GM12864 (cell line): ENCODE measurements at regions not wholly inside any gene's neighbourhood (a gene's known extent, or its start where the extent isn't known, plus 50 kb on each side); places are given as distances from the start of the nearest gene placed in this dataset.

Experiments used
- DNase-seq: peaks from one replicate; pipeline ENCODE4 v3.0.0-alpha.2; 2011; ENCODE audit warnings: low read depth
- H3K4me3 ChIP-seq: 2 replicates; pipeline ENCODE4 v1.5.1; 2011; ENCODE audit warnings: mild to moderate bottlenecking, low read depth, low read length, control low read depth
- TF ChIP-seq, protein P1 (sequence below): IDR thresholded peaks from 2 replicates; pipeline ENCODE4 v1.5.1; 2011; ENCODE audit warnings: low read depth, mild to moderate bottlenecking, moderate library complexity, low read length, control low read depth, inconsistent platforms; ENCODE audit errors: missing control alignments

DNA sequence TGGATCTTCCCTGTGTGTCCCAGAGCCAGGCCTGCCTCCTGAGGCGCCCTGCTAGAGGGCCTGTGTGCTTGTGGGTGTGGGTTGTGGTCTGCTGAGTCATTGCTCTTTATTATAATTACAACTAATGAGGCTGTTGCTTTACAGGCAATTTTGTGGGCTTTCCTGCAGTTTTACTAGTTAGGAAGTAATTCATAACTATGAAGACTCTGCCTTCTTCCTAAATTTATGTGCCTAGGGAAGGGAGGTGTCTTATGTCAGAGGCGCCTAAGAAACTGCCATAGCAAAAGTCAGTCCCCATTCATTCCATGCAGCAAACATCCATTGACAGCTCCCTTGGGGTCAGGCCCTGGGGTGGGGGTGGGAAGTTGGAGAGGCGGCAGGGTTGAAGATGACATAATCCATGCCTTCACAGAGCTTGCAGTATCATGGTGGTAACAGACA is 359.2 kb downstream of the IDS start:
- DNase-seq, result no peak
- H3K4me3 ChIP-seq, result no peak overlapping the region
- TF ChIP-seq, protein P1, sequence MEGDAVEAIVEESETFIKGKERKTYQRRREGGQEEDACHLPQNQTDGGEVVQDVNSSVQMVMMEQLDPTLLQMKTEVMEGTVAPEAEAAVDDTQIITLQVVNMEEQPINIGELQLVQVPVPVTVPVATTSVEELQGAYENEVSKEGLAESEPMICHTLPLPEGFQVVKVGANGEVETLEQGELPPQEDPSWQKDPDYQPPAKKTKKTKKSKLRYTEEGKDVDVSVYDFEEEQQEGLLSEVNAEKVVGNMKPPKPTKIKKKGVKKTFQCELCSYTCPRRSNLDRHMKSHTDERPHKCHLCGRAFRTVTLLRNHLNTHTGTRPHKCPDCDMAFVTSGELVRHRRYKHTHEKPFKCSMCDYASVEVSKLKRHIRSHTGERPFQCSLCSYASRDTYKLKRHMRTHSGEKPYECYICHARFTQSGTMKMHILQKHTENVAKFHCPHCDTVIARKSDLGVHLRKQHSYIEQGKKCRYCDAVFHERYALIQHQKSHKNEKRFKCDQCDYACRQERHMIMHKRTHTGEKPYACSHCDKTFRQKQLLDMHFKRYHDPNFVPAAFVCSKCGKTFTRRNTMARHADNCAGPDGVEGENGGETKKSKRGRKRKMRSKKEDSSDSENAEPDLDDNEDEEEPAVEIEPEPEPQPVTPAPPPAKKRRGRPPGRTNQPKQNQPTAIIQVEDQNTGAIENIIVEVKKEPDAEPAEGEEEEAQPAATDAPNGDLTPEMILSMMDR, result no peak

DNA sequence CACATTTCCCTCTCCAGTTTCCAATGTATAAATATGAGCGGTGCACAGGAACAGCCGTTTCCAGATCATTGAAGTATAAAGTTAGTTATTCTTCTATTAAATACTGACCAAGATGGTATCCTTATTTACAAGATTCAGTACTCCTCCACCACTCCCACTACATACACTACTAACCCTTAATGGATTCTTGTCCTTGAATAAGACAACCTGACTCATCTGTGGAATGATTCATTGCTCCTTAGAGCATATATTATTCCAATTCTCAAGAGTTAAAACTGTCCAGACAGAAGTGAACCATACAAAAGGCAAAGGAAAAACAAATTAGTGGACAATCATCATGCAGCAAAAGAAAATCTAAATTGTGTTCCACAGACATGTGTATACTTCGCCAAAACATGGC is 373.3 kb downstream of the IDS start:
- TF ChIP-seq, protein P1, result no peak
- H3K4me3 ChIP-seq, result no peak overlapping the region
- DNase-seq, result no peak

DNA sequence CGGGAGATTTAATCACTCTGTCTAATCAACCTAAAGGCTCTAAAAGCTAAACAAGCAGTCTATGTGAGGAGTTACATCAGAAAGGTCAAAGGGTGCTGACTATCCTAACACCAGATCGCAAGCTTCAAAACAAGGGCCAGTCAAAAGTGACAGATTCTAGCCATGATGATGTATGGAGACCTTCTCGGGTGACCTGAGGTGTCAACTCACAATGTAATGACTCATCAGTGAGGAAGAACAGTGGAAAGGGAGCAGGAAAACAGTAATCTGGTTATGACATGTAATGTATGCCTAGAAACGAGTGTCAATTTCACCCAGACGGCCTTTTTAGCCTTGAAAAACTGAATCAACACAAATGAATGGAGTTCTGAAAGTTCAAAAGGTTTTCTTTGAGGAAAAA is 375.3 kb downstream of the IDS start:
- TF ChIP-seq, protein P1, result no peak
- no peak overlapping the region for H3K4me3 ChIP-seq
- no peak for DNase-seq

DNA sequence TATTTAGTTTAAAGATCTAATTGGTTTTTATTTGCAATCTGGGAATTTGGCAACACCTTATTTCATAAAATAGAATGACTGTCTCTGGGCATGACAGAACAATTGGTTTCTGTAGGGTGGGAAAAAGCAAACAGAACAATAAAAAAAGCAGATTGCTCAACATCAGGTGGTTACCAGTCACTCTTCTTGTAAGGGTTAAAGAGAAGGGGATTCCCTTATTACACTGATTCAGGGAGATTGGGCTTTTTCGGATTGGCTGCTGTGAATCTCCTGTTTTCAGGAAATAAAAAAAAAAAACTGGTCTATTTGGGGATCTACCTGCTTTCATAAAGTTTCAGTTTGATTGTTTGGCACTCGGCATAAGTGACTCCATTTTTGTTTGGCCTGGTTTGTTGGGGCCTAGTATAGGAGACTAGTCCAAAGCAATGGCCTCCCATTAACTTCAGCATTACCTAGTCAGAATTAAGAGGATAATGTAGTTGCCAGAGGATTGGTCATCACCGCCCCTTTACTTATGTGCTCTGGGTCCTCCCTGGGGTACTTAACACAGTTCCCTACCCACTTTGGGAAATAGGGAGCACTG is 380.5 kb downstream of the IDS start:
- TF ChIP-seq, protein P1, result no peak
- no peak overlapping the region for H3K4me3 ChIP-seq
- no peak for DNase-seq

DNA sequence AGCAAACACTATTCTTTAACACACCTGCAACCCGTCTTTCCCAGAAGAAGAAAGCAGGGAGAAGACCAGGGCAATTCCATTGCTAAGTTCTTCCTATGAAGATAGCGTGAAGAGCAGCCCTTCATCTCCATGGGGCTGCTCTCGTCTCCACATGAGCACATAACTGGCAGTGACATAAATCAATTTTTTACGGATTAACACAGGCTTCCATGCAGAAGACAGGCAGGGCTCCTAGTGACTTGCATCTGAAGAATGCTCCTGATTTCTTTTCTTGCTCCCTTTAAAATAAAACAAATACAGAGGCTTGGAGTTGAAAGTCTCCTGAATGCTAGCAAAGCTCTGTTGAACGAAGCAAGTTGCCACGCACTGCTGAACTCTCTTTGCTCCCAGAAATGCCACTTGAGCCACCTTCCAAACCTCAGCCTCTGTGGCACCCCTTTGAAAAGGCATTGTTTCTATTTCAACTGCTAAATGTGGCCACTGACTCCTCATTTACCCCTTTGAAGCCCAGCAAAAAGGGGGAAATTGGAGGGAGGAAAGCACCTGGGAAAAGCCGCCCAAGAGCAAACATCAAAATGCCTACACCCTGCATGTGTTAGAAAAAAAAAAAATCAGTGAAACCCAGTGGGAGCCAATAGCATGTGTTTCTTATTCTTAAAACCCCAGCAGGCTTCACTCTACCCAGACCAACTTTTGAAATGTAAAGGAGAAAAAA is 383.7 kb downstream of the IDS start:
- TF ChIP-seq, protein P1, result no peak
- DNase-seq, result no peak
- H3K4me3 ChIP-seq, result no peak overlapping the region

DNA sequence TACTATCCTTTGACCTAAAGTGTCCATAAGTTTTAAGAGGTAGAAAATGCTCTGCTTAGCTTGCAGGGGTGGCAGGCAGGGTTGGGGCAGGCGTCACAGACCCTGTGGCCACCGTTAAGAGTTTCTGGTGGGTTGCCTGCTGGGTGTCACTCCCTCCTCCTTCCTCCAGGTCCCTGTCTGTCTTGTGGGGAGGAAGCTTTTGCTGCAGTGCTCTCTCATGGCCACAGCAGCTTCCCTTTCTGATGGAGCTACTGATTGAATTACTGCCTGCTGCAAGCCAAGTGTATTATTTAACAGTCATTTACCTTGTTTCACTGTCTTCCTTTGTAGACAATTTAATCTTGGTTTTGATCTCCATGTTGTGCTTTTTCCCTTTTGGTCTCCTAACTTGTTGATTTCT is 384.6 kb downstream of the IDS start:
- H3K4me3 ChIP-seq, result no peak overlapping the region
- TF ChIP-seq, protein P1, result no peak
- DNase-seq, result no peak

DNA sequence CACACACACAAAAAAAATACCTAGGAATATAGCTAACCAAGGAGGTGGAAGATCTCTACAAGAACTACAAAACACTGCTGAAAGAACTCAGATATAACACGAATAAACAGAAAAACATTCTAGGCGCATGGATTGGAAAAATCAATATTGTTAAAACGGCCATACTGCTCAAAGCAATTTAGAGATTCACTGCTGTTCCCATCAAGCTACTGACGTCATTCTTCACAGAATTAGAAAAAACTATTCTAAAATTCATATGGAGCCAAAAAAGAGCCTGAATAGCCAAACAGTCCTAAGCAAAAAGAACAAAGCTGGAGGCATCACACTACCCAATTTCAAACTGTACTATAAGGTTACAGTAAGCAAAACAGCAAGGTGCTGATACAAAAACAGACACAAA is 390.2 kb downstream of the IDS start:
- H3K4me3 ChIP-seq, result no peak overlapping the region
- TF ChIP-seq, protein P1, result no peak
- DNase-seq, result no peak
